Neural cell (in vitro differentiated cells): ENCODE measurements at regions not wholly inside any gene's neighbourhood (a gene's known extent, or its start where the extent isn't known, plus 50 kb on each side); places are given as distances from the start of the nearest gene placed in this dataset.

Experiments
- H2AFZ ChIP-seq: fragments of 200-600, 300-800 bp; sonication (generic), shearing (Covaris generic); 2 replicates; pipeline ENCODE4 v1.6.0; 2014; ENCODE audit warnings: low read depth, mild to moderate bottlenecking, antibody characterized with exemption, low read length, moderate library complexity
- H3F3A ChIP-seq: fragments of 200-600 bp; shearing (Covaris generic); 2 replicates; pipeline ENCODE4 v1.6.1; 2016; ENCODE audit warnings: mild to moderate bottlenecking, moderate library complexity, mixed read lengths, antibody characterized with exemption, low read length; ENCODE audit not compliant: insufficient read depth, poor library complexity, severe bottlenecking
- H3K27ac ChIP-seq: fragments of 200-600, 300-800 bp; sonication (generic), shearing (Covaris generic); 2 replicates; pipeline ENCODE4 v1.5.1; 2014; ENCODE audit warnings: mild to moderate bottlenecking, low read length, moderate library complexity
- H3K27me3 ChIP-seq: fragments of 300-800, 200-600 bp; sonication (generic), shearing (Covaris generic); 2 replicates; pipeline ENCODE4 v1.6.0; 2014; ENCODE audit warnings: mild to moderate bottlenecking, low read depth, low read length, moderate library complexity; ENCODE audit not compliant: insufficient read depth
- H3K36me3 ChIP-seq: fragments of 300-800, 200-600 bp; sonication (generic), shearing (Covaris generic); 2 replicates; pipeline ENCODE4 v1.5.1; 2014; ENCODE audit warnings: mild to moderate bottlenecking, antibody characterized with exemption, low read length, moderate library complexity; ENCODE audit not compliant: insufficient read depth
- H3K4me2 ChIP-seq: fragments of 300-800, 200-600 bp; sonication (generic), shearing (Covaris generic); 2 replicates; pipeline ENCODE4 v1.6.0; 2014; ENCODE audit warnings: mild to moderate bottlenecking, low read length
- H3K4me3 ChIP-seq: fragments of 300-800, 200-600 bp; sonication (generic), shearing (Covaris generic); 2 replicates; pipeline ENCODE4 v1.5.1; 2014; ENCODE audit warnings: mild to moderate bottlenecking, low read length, moderate library complexity
- H3K79me2 ChIP-seq: fragments of 200-600 bp; shearing (Covaris generic); replicated peaks from 2 replicates; pipeline ENCODE4 v1.6.0; 2014; ENCODE audit warnings: mild to moderate bottlenecking, low read length, moderate library complexity; ENCODE audit not compliant: insufficient read depth
- H3K9ac ChIP-seq: fragments of 300-800, 200-600 bp; sonication (generic), shearing (Covaris generic); 2 replicates; pipeline ENCODE4 v1.6.1; 2016; ENCODE audit warnings: mild to moderate bottlenecking, low read length, mixed read lengths
- H3K9me2 ChIP-seq: fragments of 200-600 bp; shearing (Covaris generic); 2 replicates; pipeline ENCODE4 v1.6.1; 2016; ENCODE audit warnings: mild to moderate bottlenecking, low read length, mixed read lengths; ENCODE audit not compliant: insufficient read depth
- H3K9me3 ChIP-seq: fragments of 200-600, 300-800 bp; sonication (generic), shearing (Covaris generic); 2 replicates; pipeline ENCODE4 v1.6.1; 2016; ENCODE audit warnings: mild to moderate bottlenecking, mixed run types, low read length, moderate library complexity, mixed read lengths
- H4K20me1 ChIP-seq: fragments of 200-600 bp; shearing (Covaris generic); 2 replicates; pipeline ENCODE4 v1.6.1; 2016; ENCODE audit warnings: mild to moderate bottlenecking, mixed run types; ENCODE audit not compliant: insufficient read depth
- EP300 ChIP-seq: fragments of 450-650 bp; conservative IDR thresholded peaks from 2 replicates; pipeline ENCODE4 v1.6.1; 2014; ENCODE audit warnings: antibody characterized with exemption, mild to moderate bottlenecking, moderate library complexity; ENCODE audit not compliant: poor library complexity, severe bottlenecking
- EZH2 ChIP-seq: fragments of 200-600, 300-800 bp; shearing (Covaris generic), sonication (generic); IDR thresholded peaks from 2 replicates; pipeline ENCODE4 v1.6.1; 2014; ENCODE audit warnings: antibody characterized with exemption, low read length, borderline replicate concordance, mild to moderate bottlenecking; ENCODE audit not compliant: insufficient read depth, poor library complexity, severe bottlenecking
- MXI1 ChIP-seq: fragments of 450-650 bp; conservative IDR thresholded peaks from 2 replicates; pipeline ENCODE4 v1.6.1; 2014; ENCODE audit warnings: antibody characterized with exemption, mild to moderate bottlenecking; ENCODE audit not compliant: poor library complexity, severe bottlenecking
- POLR2AphosphoS5 ChIP-seq: IDR thresholded peaks from 2 replicates; pipeline ENCODE4 v1.6.1; 2012
- RAD21 ChIP-seq: fragments of 450-650 bp; conservative IDR thresholded peaks from 2 replicates; pipeline ENCODE4 v1.6.1; 2014; ENCODE audit warnings: antibody characterized with exemption, mild to moderate bottlenecking, moderate library complexity
- SMC3 ChIP-seq: fragments of 450-650 bp; conservative IDR thresholded peaks from 2 replicates; pipeline ENCODE4 v1.6.1; 2014; ENCODE audit warnings: antibody characterized with exemption, mild to moderate bottlenecking, moderate library complexity; ENCODE audit not compliant: poor library complexity
- TAF1 ChIP-seq: IDR thresholded peaks from 2 replicates; pipeline ENCODE4 v1.6.1; 2012; ENCODE audit warnings: low read depth
- TF ChIP-seq, protein P1 (sequence below): fragments of 450-650 bp; IDR thresholded peaks from 2 replicates; pipeline ENCODE4 v1.5.1; 2014; ENCODE audit warnings: antibody characterized with exemption, mild to moderate bottlenecking, moderate library complexity; ENCODE audit not compliant: poor library complexity, severe bottlenecking
- TF ChIP-seq, protein P2 (sequence below): IDR thresholded peaks from 2 replicates; pipeline ENCODE4 v1.6.1; 2012; ENCODE audit warnings: borderline replicate concordance

DNA sequence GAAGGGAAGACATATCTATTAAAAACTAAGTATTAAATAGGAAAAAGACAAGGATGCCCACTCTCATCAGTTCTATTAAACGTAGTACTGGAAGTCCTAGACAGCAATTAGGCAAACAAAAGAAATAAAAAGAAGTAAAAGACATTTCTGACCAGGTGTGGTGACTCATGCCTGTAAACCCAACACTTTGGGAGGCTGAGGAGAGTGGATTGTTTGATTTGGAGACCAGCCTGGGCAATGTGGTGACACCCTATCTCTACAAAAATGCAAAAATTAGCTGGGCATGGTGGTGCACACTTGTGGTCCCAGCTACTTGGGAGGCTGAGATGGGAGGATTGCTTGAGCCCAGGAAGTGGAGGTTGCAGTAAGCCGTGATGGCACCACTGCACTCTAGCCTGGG lies 1071.8 kb downstream of the FAT4 start:
- Histone ChIP-seq H3F3A (no peaks in the 10 kb centered on the region), H3K4me2 (no peak overlapping the region), H2AFZ (no peak overlapping the region), H3K9me3 (no peaks in the 10 kb centered on the region), H3K79me2 (no peaks in the 10 kb centered on the region), H3K9me2 (no peaks in the 10 kb centered on the region), H3K4me3 (no peak overlapping the region), H4K20me1 (no peaks in the 10 kb centered on the region), H3K9ac (no peak overlapping the region), H3K27me3 (no peaks in the 10 kb centered on the region), H3K27ac (no peak overlapping the region), H3K36me3 (no peaks in the 10 kb centered on the region)
- no peak for TF ChIP-seq TAF1
- TF ChIP-seq, protein P1, sequence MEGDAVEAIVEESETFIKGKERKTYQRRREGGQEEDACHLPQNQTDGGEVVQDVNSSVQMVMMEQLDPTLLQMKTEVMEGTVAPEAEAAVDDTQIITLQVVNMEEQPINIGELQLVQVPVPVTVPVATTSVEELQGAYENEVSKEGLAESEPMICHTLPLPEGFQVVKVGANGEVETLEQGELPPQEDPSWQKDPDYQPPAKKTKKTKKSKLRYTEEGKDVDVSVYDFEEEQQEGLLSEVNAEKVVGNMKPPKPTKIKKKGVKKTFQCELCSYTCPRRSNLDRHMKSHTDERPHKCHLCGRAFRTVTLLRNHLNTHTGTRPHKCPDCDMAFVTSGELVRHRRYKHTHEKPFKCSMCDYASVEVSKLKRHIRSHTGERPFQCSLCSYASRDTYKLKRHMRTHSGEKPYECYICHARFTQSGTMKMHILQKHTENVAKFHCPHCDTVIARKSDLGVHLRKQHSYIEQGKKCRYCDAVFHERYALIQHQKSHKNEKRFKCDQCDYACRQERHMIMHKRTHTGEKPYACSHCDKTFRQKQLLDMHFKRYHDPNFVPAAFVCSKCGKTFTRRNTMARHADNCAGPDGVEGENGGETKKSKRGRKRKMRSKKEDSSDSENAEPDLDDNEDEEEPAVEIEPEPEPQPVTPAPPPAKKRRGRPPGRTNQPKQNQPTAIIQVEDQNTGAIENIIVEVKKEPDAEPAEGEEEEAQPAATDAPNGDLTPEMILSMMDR: no peak
- no peak for TF ChIP-seq EZH2
- no peak for TF ChIP-seq POLR2AphosphoS5
- TF ChIP-seq SMC3: no peak
- TF ChIP-seq RAD21: no peak
- TF ChIP-seq EP300: no peak
- TF ChIP-seq, protein P2, sequence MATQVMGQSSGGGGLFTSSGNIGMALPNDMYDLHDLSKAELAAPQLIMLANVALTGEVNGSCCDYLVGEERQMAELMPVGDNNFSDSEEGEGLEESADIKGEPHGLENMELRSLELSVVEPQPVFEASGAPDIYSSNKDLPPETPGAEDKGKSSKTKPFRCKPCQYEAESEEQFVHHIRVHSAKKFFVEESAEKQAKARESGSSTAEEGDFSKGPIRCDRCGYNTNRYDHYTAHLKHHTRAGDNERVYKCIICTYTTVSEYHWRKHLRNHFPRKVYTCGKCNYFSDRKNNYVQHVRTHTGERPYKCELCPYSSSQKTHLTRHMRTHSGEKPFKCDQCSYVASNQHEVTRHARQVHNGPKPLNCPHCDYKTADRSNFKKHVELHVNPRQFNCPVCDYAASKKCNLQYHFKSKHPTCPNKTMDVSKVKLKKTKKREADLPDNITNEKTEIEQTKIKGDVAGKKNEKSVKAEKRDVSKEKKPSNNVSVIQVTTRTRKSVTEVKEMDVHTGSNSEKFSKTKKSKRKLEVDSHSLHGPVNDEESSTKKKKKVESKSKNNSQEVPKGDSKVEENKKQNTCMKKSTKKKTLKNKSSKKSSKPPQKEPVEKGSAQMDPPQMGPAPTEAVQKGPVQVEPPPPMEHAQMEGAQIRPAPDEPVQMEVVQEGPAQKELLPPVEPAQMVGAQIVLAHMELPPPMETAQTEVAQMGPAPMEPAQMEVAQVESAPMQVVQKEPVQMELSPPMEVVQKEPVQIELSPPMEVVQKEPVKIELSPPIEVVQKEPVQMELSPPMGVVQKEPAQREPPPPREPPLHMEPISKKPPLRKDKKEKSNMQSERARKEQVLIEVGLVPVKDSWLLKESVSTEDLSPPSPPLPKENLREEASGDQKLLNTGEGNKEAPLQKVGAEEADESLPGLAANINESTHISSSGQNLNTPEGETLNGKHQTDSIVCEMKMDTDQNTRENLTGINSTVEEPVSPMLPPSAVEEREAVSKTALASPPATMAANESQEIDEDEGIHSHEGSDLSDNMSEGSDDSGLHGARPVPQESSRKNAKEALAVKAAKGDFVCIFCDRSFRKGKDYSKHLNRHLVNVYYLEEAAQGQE: no peak
- no peak for TF ChIP-seq MXI1

DNA sequence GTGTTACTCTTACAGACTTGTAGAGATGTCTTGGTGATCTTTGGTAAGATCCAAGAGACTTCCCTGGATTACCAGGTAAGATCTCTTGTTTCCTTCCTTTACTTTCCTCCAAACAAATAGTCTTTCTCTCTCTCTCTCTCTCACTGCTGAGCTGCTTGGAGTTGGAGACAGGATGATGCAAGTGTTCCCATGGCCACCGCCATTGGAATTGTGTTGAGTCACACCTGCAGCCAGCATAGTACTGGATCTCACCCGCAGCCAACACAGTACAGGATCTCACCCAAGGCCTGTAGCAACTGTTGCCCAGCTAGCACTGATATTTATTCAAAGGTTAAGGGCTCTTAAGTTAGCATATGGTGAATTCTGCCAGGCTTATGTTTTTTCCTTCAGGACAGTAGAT lies 1080.9 kb downstream of the FAT4 start:
- no peak overlapping the region for H3K4me3 ChIP-seq
- no peaks in the 10 kb centered on the region for H3K27me3 ChIP-seq
- H3K27ac ChIP-seq: no peak overlapping the region
- H3K9ac ChIP-seq: no peak overlapping the region
- no peaks in the 10 kb centered on the region for H3K36me3 ChIP-seq
- H3K9me3 ChIP-seq: no peaks in the 10 kb centered on the region
- no peak overlapping the region for H3K4me2 ChIP-seq
- no peaks in the 10 kb centered on the region for H3F3A ChIP-seq
- H4K20me1 ChIP-seq: no peaks in the 10 kb centered on the region
- H3K79me2 ChIP-seq: no peaks in the 10 kb centered on the region
- H2AFZ ChIP-seq: no peak overlapping the region
- H3K9me2 ChIP-seq: no peaks in the 10 kb centered on the region
- TF ChIP-seq EZH2: no peak
- no peak for TF ChIP-seq RAD21
- no peak for TF ChIP-seq MXI1
- no peak for TF ChIP-seq EP300

DNA sequence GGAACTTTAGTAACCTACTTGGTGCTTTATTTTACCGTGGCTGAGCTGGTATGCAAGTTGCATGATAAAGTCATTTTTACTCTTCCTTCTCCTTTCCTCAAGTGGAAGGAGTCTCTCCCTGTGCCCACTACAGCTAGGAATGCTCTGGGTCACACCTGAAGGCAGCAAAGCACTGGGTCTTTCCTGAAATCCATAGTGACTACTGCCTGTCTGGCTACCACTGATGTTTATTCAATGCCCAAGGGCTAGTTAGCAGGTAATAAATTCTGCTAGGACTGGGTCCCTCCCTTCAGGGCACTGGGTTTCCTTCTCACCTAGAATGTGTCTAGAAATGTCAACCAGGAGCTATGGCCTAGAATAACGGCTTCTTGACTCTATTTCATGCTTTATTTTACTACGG lies 1081.4 kb downstream of the FAT4 start:
- H3K79me2 ChIP-seq: no peaks in the 10 kb centered on the region
- no peak overlapping the region for H3K27ac ChIP-seq
- no peak overlapping the region for H3K4me3 ChIP-seq
- no peaks in the 10 kb centered on the region for H3K9me2 ChIP-seq
- H3K36me3 ChIP-seq: no peaks in the 10 kb centered on the region
- no peak overlapping the region for H2AFZ ChIP-seq
- no peaks in the 10 kb centered on the region for H3K27me3 ChIP-seq
- H4K20me1 ChIP-seq: no peaks in the 10 kb centered on the region
- H3K9ac ChIP-seq: no peak overlapping the region
- TF ChIP-seq EZH2 (no peak), RAD21 (no peak), EP300 (no peak), POLR2AphosphoS5 (no peak), MXI1 (no peak), TAF1 (no peak), SMC3 (no peak)
- TF ChIP-seq, protein P2: no peak
- TF ChIP-seq, protein P1: no peak
- H3F3A ChIP-seq: no peaks in the 10 kb centered on the region
- H3K9me3 ChIP-seq: no peaks in the 10 kb centered on the region
- no peak overlapping the region for H3K4me2 ChIP-seq
